ENCODE measurements at regions not wholly inside any gene's neighbourhood (a gene's known extent, or its start where the extent isn't known, plus 50 kb on each side); places are given as distances from the start of the nearest gene placed in this dataset.

GRCh38 chr6:150735341-150735851, 130.1 kb upstream of the MTHFD1L start:
- no peaks in the 10 kb centered on the region for H3K27me3 ChIP-seq (ENCODE audit: control insufficient read depth, insufficient read depth, low read length)
- H3K9me3 ChIP-seq (ENCODE audit: control insufficient read depth, insufficient read depth, low read length), result no peaks in the 10 kb centered on the region
- POLR2A ChIA-PET, result no interaction called here
- CTCF ChIA-PET, result no interaction called here
- H3K4me3 ChIP-seq (ENCODE audit: low read depth, low read length), result no peak overlapping the region
- no peak overlapping the region for H3K27ac ChIP-seq (ENCODE audit: low read depth, low read length)
- no peak for DNase-seq (ENCODE audit: low read depth, low spot score)
- TF ChIP-seq CTCF (IDR thresholded peaks at IDR 0.05; ENCODE audit: low read depth, low read length), result no peak

DNA sequence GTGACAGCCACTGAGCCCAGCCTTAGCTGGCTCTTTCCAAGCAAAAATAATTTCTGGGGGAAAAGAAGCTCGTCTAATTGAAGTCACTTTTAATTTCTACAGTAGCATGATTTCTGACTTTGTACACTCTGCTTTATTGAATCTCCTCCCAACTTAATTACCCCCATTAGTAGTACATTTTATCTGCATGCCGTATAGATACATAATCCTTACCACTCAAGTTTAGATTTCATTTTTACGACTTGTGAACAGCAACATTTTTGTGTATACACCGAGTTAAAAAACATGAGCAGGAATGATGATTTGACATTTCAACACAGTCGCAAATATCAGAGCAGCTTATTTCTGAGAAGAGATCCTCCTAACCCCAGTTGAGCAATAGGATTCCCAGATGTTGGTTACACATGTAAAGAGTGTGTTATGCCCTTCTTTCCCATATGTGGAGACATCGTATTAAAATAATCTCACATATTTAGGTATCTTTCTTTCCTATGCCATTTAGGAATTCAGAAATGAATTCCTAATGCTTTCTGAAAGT, 127.3 kb upstream of the MTHFD1L start:
- H3K4me3 ChIP-seq (ENCODE audit: low read depth, low read length), result no peak overlapping the region
- H3K27me3 ChIP-seq (ENCODE audit: control insufficient read depth, insufficient read depth, low read length), result no peaks in the 10 kb centered on the region
- no peak for DNase-seq (ENCODE audit: low read depth, low spot score)
- CTCF ChIA-PET, result no interaction called here
- no peak overlapping the region for H3K27ac ChIP-seq (ENCODE audit: low read depth, low read length)
- no peak for TF ChIP-seq CTCF (IDR thresholded peaks at IDR 0.05; ENCODE audit: low read depth, low read length)
- H3K9me3 ChIP-seq (ENCODE audit: control insufficient read depth, insufficient read depth, low read length), result no peaks in the 10 kb centered on the region
- POLR2A ChIA-PET, result no interaction called here

DNA sequence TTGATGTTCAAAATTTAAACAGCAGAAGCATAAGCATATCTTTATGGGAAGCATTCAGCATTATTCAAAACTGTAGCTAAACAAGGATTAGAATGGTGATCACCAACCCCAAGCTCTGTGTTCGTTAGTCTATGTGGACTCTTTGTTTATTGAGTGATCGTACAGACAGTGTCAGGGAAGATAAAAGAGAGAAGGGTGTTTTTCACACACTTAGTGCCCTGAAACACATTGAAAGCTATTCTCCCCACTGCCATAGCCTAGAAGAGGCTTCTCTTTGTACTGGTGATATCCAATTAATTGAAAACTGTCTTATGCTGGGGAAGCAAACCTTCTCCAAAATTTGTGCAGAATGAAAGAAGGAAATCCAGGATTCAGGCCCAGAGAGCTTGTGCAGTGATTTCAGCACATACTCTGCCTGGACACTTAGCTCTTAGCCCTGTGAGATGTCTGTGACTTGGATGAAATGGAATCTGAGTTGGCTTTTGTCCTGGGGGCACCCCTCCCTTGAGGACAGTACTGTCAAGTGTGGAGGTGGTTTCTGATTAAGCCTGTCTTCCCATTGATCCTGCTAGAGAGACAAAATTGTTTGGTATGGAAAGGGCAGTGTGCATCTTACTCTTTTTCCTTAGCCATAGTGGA, 125.7 kb upstream of the MTHFD1L start:
- Histone ChIP-seq H3K9me3 (ENCODE audit: control insufficient read depth, insufficient read depth, low read length) (no peaks in the 10 kb centered on the region), H3K4me3 (ENCODE audit: low read depth, low read length) (no peak overlapping the region), H3K27ac (ENCODE audit: low read depth, low read length) (no peak overlapping the region), H3K27me3 (ENCODE audit: control insufficient read depth, insufficient read depth, low read length) (no peaks in the 10 kb centered on the region)
- TF ChIP-seq CTCF (IDR thresholded peaks at IDR 0.05; ENCODE audit: low read depth, low read length), result no peak
- no peak for DNase-seq (ENCODE audit: low read depth, low spot score)
- ChIA-PET POLR2A (interaction anchor here (0.5 kb wide), 1 partner anchor 959 kb away, joined by 6 read pairs; no protein-coding TSS in a partner anchor), CTCF (interaction anchor here (1.3 kb wide), 1 partner anchor 321 kb away, joined by 4 read pairs; no protein-coding TSS in a partner anchor)

DNA sequence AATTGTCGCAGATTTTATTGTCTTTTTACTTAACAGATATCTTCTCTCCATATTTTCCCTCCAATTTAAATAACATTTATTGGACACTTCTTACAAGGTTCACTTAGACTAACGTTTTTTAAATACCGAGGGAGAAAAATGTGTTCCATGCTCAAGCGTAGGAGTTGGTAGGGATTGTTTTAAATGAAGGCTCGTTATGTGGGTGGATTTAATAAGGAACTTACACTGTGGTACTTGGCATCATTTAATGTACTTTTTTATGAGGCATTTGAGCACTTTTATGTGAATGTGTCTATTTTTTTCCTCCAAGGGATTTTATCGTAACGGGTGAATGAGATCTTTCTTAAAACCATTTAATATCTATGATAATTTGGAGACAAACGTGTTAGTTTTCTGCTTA, 125.0 kb upstream of the MTHFD1L start:
- H3K9me3 ChIP-seq (ENCODE audit: control insufficient read depth, insufficient read depth, low read length), result no peaks in the 10 kb centered on the region
- ChIA-PET POLR2A (no interaction called here), CTCF (no interaction called here)
- no peak overlapping the region for H3K27ac ChIP-seq (ENCODE audit: low read depth, low read length)
- H3K27me3 ChIP-seq (ENCODE audit: control insufficient read depth, insufficient read depth, low read length), result no peaks in the 10 kb centered on the region
- no peak for DNase-seq (ENCODE audit: low read depth, low spot score)
- TF ChIP-seq CTCF (IDR thresholded peaks at IDR 0.05; ENCODE audit: low read depth, low read length), result no peak
- H3K4me3 ChIP-seq (ENCODE audit: low read depth, low read length), result no peak overlapping the region

GRCh38 chr6:150741633-150742200, 123.8 kb upstream of the MTHFD1L start:
- peak; percentile 7; the same call in 1 of the 2 replicates for TF ChIP-seq CTCF (IDR thresholded peaks at IDR 0.05; ENCODE audit: low read depth, low read length)
- H3K9me3 ChIP-seq (ENCODE audit: control insufficient read depth, insufficient read depth, low read length), result no peaks in the 10 kb centered on the region
- no peak overlapping the region for H3K27ac ChIP-seq (ENCODE audit: low read depth, low read length)
- H3K27me3 ChIP-seq (ENCODE audit: control insufficient read depth, insufficient read depth, low read length), result no peaks in the 10 kb centered on the region
- no peak for DNase-seq (ENCODE audit: low read depth, low spot score)
- H3K4me3 ChIP-seq (ENCODE audit: low read depth, low read length), result no peak overlapping the region
- POLR2A ChIA-PET, result interaction anchor here (0.6 kb wide), 1 partner anchor 757 kb away, joined by 8 read pairs; no protein-coding TSS in a partner anchor
- CTCF ChIA-PET, result no interaction called here

Data from AG04450 (cell line).